GM12878 (cell line): ENCODE measurements at regions not wholly inside any gene's neighbourhood (a gene's known extent, or its start where the extent isn't known, plus 50 kb on each side); places are given as distances from the start of the nearest gene placed in this dataset.

Source experiments
- BHLHE40 ChIP-seq, 2 experiments: fragments of 450-650 bp in 1 of 2; IDR thresholded peaks; 2 replicates each; pipeline ENCODE4 v1.6.1; 2011 to 2017; ENCODE audit warnings: low read depth in 2 of 2, borderline replicate concordance in 1 of 2, improper control_type of control experiment in 1 of 2, low read length in 1 of 2, mild to moderate bottlenecking in 1 of 2
- CREM ChIP-seq: IDR thresholded peaks from 2 replicates; pipeline ENCODE4 v1.6.1; 2014; ENCODE audit warnings: antibody characterized with exemption, low read depth
- EP300 ChIP-seq, 2 experiments: fragments of 150-350 bp in 1 of 2; IDR thresholded peaks; 2 replicates each; pipeline ENCODE4 v1.6.1; 2011 to 2012; ENCODE audit warnings: low read depth in 2 of 2, low read length in 2 of 2, borderline replicate concordance in 1 of 2, improper control_type of control experiment in 1 of 2, inconsistent platforms in 1 of 2; ENCODE audit not compliant: control insufficient read depth in 1 of 2
- HDGF ChIP-seq: fragments of 450-650 bp; IDR thresholded peaks from 2 replicates; pipeline ENCODE4 v1.6.1; 2016; ENCODE audit warnings: antibody characterized with exemption
- IRF4 ChIP-seq: IDR thresholded peaks from 2 replicates; pipeline ENCODE4 v1.6.1; 2011; ENCODE audit warnings: low read depth, low read length
- KDM1A ChIP-seq: fragments of 200-600 bp; sonication (generic); IDR thresholded peaks from 2 replicates; pipeline ENCODE4 v1.6.1; 2016; ENCODE audit warnings: borderline replicate concordance
- MEF2B ChIP-seq: fragments of 450-650 bp; IDR thresholded peaks from 2 replicates; pipeline ENCODE4 v1.6.1; 2018; ENCODE audit warnings: mild to moderate bottlenecking, moderate library complexity; ENCODE audit not compliant: partially characterized antibody, poor library complexity, severe bottlenecking
- MYB ChIP-seq: fragments of 150-350 bp; IDR thresholded peaks from 2 replicates; pipeline ENCODE4 v1.6.1; 2014; ENCODE audit warnings: mild to moderate bottlenecking, low read depth, low read length, borderline replicate concordance
- NRF1 ChIP-seq: conservative IDR thresholded peaks from 2 replicates; pipeline ENCODE4 v1.6.1; 2011; ENCODE audit warnings: mild to moderate bottlenecking, low read depth, low read length, improper control_type of control experiment
- REST ChIP-seq: IDR thresholded peaks from 2 replicates; pipeline ENCODE4 v1.6.1; 2012; ENCODE audit warnings: mild to moderate bottlenecking, low read depth, low read length
- TAF1 ChIP-seq: IDR thresholded peaks from 2 replicates; pipeline ENCODE4 v1.6.1; 2011; ENCODE audit warnings: mild to moderate bottlenecking, low read depth, low read length, borderline replicate concordance
- ZNF592 ChIP-seq: fragments of 450-650 bp; IDR thresholded peaks from 2 replicates; pipeline ENCODE4 v1.6.1; 2017; ENCODE audit warnings: mild to moderate bottlenecking, moderate library complexity
- ZNF687 ChIP-seq: fragments of 450-650 bp; IDR thresholded peaks from 2 replicates; pipeline ENCODE4 v1.6.1; 2017; ENCODE audit warnings: mild to moderate bottlenecking, moderate library complexity

GRCh38 chr3:124207873-124208485, 216.1 kb upstream of the ROPN1 start (continued):
- no peak for TF ChIP-seq ZNF592
- TF ChIP-seq CREM, result no peak
- no peak for TF ChIP-seq KDM1A
- 0 out of 2 replicates have a peak, but pooled peaks have one; percentile 11 for TF ChIP-seq TAF1
- no peak for TF ChIP-seq NRF1
- TF ChIP-seq HDGF, result no peak
- TF ChIP-seq ZNF687, result peak; percentile 90; the same call in 1 of the 2 replicates
- TF ChIP-seq REST, result no peak
- peak; percentile 45; the same call in 1 of the 2 replicates for TF ChIP-seq IRF4
- peak; percentile 52 for TF ChIP-seq MEF2B
- peak in 1 of 2 experiments; percentile 39; a peak in 1 of 4 replicates for TF ChIP-seq BHLHE40 (IDR thresholded peaks at IDR 0.05; ENCODE audit: borderline replicate concordance in 1 of 2, low read depth in 2 of 2, low read length in 1 of 2)
- TF ChIP-seq EP300 (IDR thresholded peaks at IDR 0.05; ENCODE audit: borderline replicate concordance in 1 of 2, control insufficient read depth in 1 of 2, low read depth in 2 of 2, low read length in 2 of 2), result peak; percentile 52 to 74; a peak in 2 of 4 replicates
- no peak for TF ChIP-seq MYB
